ENCODE measurements at regions not wholly inside any gene's neighbourhood (a gene's known extent, or its start where the extent isn't known, plus 50 kb on each side); places are given as distances from the start of the nearest gene placed in this dataset.

- no peak for TF ChIP-seq CTCF (IDR thresholded peaks at IDR 0.05)
- no peak for TF ChIP-seq POLR2AphosphoS5 (IDR thresholded peaks at IDR 0.05)
Measured at GRCh38 chr10:80755893-80756292, 218.2 kb downstream of the SH2D4B start.
